IMR-90 (cell line): ENCODE measurements at regions not wholly inside any gene's neighbourhood (a gene's known extent, or its start where the extent isn't known, plus 50 kb on each side); places are given as distances from the start of the nearest gene placed in this dataset.

ENCODE experiments used
- ATAC-seq: fragments of 200-7000 bp; cut with Tn5 transposase; 2 replicates; pipeline ENCODE4 v1.9.1; 2020; ENCODE audit warnings: low read depth, mild to moderate bottlenecking, moderate library complexity
- BruUV-seq: library from RNA; stranded (reverse); fragments of 400-500 nt; replicated peaks from 2 replicates; lab custom pipeline; 2021; lab: Mats Ljungman, UMichigan
- CTCF ChIA-PET: fragments of 300-600 bp; formaldehyde crosslinking; extraction: SDS; loops from one replicate; lab custom pipeline; 2021; ENCODE audit warnings: antibody characterized with exemption; lab: Yijun Ruan, JAX
- POLR2A ChIA-PET: fragments of 300-600 bp; sonication (Branson Sonifier 250); formaldehyde crosslinking; loops from one replicate; lab custom pipeline; 2022; ENCODE audit warnings: antibody characterized with exemption; ENCODE audit not compliant: unreplicated experiment; lab: Charles Lee
- DNase-seq: peaks from one replicate; pipeline ENCODE4 v3.0.0; 2013
- H2AFZ ChIP-seq: replicated peaks from 2 replicates; pipeline ENCODE3; 2013; ENCODE audit warnings: low read length, mild to moderate bottlenecking; ENCODE audit not compliant: poor library complexity
- H2AK5ac ChIP-seq: 2 replicates; pipeline ENCODE4 v1.6.1; 2013; ENCODE audit warnings: low read depth, low read length, inconsistent platforms
- H2AK9ac ChIP-seq: replicated peaks from 2 replicates; pipeline ENCODE3; 2013; ENCODE audit warnings: mild to moderate bottlenecking, low read depth, low read length, moderate library complexity; ENCODE audit not compliant: poor library complexity
- H2BK120ac ChIP-seq: 2 replicates; pipeline ENCODE4 v1.6.1; 2013; ENCODE audit warnings: low read depth, low read length, inconsistent platforms
- H2BK15ac ChIP-seq: 3 replicates; pipeline ENCODE4 v1.6.1; 2013; ENCODE audit warnings: low read depth, low read length, inconsistent platforms
- H2BK20ac ChIP-seq: 2 replicates; pipeline ENCODE4 v1.6.1; 2013; ENCODE audit warnings: low read depth, mild to moderate bottlenecking, inconsistent platforms, low read length, moderate library complexity
- H2BK5ac ChIP-seq: 2 replicates; pipeline ENCODE4 v1.6.1; 2013; ENCODE audit warnings: mild to moderate bottlenecking, low read depth, low read length, inconsistent platforms; ENCODE audit not compliant: poor library complexity, severe bottlenecking
- H3K14ac ChIP-seq: replicated peaks from 2 replicates; pipeline ENCODE4 v1.6.1; 2013; ENCODE audit warnings: low read depth, low read length, inconsistent platforms
- H3K18ac ChIP-seq: 2 replicates; pipeline ENCODE4 v1.6.1; 2013; ENCODE audit warnings: low read depth, low read length, control low read depth
- H3K23ac ChIP-seq: 2 replicates; pipeline ENCODE4 v1.6.1; 2013; ENCODE audit warnings: low read depth, low read length, inconsistent platforms
- H3K27ac ChIP-seq: 2 replicates; pipeline ENCODE4 v1.5.1; 2013; ENCODE audit warnings: mild to moderate bottlenecking, control low read depth, low read length; ENCODE audit not compliant: insufficient read depth
- H3K27me3 ChIP-seq: 2 replicates; pipeline ENCODE4 v1.6.1; 2013; ENCODE audit warnings: low read length; ENCODE audit not compliant: control insufficient read depth, insufficient read depth
- H3K36me3 ChIP-seq: 2 replicates; pipeline ENCODE4 v1.6.1; 2013; ENCODE audit warnings: low read length, mixed read lengths; ENCODE audit not compliant: control insufficient read depth, insufficient read depth
- H3K4ac ChIP-seq: 2 replicates; pipeline ENCODE4 v1.6.1; 2013; ENCODE audit warnings: low read depth, low read length, inconsistent platforms
- H3K4me1 ChIP-seq: 2 replicates; pipeline ENCODE4 v1.6.1; 2013; ENCODE audit warnings: low read length, mixed read lengths; ENCODE audit not compliant: control insufficient read depth, insufficient read depth
- H3K4me2 ChIP-seq: 2 replicates; pipeline ENCODE4 v1.6.1; 2013; ENCODE audit warnings: low read depth, mild to moderate bottlenecking, control low read depth, low read length, moderate library complexity
- H3K4me3 ChIP-seq: 2 replicates; pipeline ENCODE4 v1.5.1; 2013; ENCODE audit warnings: low read depth, mild to moderate bottlenecking, control low read depth, low read length, moderate library complexity; ENCODE audit not compliant: insufficient read depth
- H3K56ac ChIP-seq: 2 replicates; pipeline ENCODE4 v1.6.1; 2013; ENCODE audit warnings: low read length, inconsistent platforms; ENCODE audit not compliant: insufficient read depth; ENCODE audit errors: extremely low read depth
- H3K79me1 ChIP-seq, 2 experiments: 2 replicates each; pipeline ENCODE4 v1.6.1; 2013; ENCODE audit warnings: low read length in 2 of 2, inconsistent platforms in 1 of 2, low read depth in 1 of 2
- H3K9ac ChIP-seq: 2 replicates; pipeline ENCODE4 v1.6.1; 2013; ENCODE audit warnings: low read depth, low read length, control low read depth
- H3K9me1 ChIP-seq: 2 replicates; pipeline ENCODE4 v1.6.1; 2013; ENCODE audit warnings: low read length, inconsistent platforms; ENCODE audit not compliant: insufficient read depth
- H3K9me3 ChIP-seq: 2 replicates; pipeline ENCODE4 v1.6.1; 2013; ENCODE audit warnings: low read length; ENCODE audit not compliant: control insufficient read depth, insufficient read depth
- H4K20me1 ChIP-seq: 2 replicates; pipeline ENCODE4 v1.6.1; 2013; ENCODE audit warnings: low read length, inconsistent platforms; ENCODE audit not compliant: insufficient read depth
- H4K5ac ChIP-seq: 2 replicates; pipeline ENCODE4 v1.6.1; 2013; ENCODE audit warnings: mild to moderate bottlenecking, low read depth, low read length, control low read depth
- H4K8ac ChIP-seq, 2 experiments: 2 replicates each; pipeline ENCODE4 v1.6.1; 2013; ENCODE audit warnings: low read depth in 2 of 2, low read length in 2 of 2, control low read depth in 1 of 2, inconsistent platforms in 1 of 2
- H4K91ac ChIP-seq: 2 replicates; pipeline ENCODE4 v1.6.1; 2013; ENCODE audit warnings: low read depth, low read length, inconsistent platforms; ENCODE audit not compliant: insufficient read depth
- MAZ ChIP-seq: IDR thresholded peaks from 2 replicates; pipeline ENCODE4 v1.6.1; 2012; ENCODE audit warnings: low read depth, mild to moderate bottlenecking, low read length, improper control_type of control experiment, moderate library complexity, borderline replicate concordance
- NFE2L2 ChIP-seq: fragments of 150-350 bp; IDR thresholded peaks from 2 replicates; pipeline ENCODE4 v1.6.1; 2016; ENCODE audit warnings: low read depth, mild to moderate bottlenecking, low read length
- WGBS, 2 experiments: methylation state at CpG; one replicate each; pipeline versions ENCODE4 v1.1.5 to v1.1.7; 2013; ENCODE audit warnings: missing lambda C conversion rate in 2 of 2; ENCODE audit not compliant: insufficient read length in 1 of 2; ENCODE audit errors: extremely low coverage in 2 of 2; 5-methylcytosine and 5-hydroxymethylcytosine counted together
- dilution Hi-C: fragments of 300-500 bp; cut with HindIII; formaldehyde crosslinking; loops from one replicate; pipeline ENCODE4 v1.14.3; 2018; ENCODE audit warnings: low sequenced_read_pairs; ENCODE audit not compliant: unreplicated experiment
- in situ Hi-C: fragments of 300-500 bp; cut with MboI; formaldehyde crosslinking; loops from 3 replicates; pipeline ENCODE4 v1.14.3; 2019; ENCODE audit warnings: low sequenced_read_pairs, inconsistent platforms, mixed read lengths
- intact Hi-C: fragments of 100-400 bp; cut with micrococcal nuclease; formaldehyde crosslinking; loops from 2 replicates; pipeline ENCODE4 v1.10.0; 2022

GRCh38 chr20:4332121-4332860 is 83.2 kb upstream of the ADRA1D start:
- Histone ChIP-seq H3K4me2 (no peak overlapping the region), H4K91ac (no peak overlapping the region), H3K9me3 (no peaks in the 10 kb centered on the region), H3K18ac (no peak overlapping the region), H2BK20ac (no peak overlapping the region), H3K4ac (no peak overlapping the region), H2AK5ac (no peak overlapping the region), H3K4me3 (no peak overlapping the region), H2AK9ac (no peak overlapping the region), H3K9ac (no peak overlapping the region), H4K20me1 (no peaks in the 10 kb centered on the region), H4K8ac (no peak overlapping the region), H3K79me1 (no peaks in the 10 kb centered on the region), H2BK120ac (no peak overlapping the region), H2BK15ac (no peak overlapping the region), H3K27ac (no peak overlapping the region), H4K5ac (no peak overlapping the region), H2AFZ (no peak overlapping the region), H3K56ac (no peak overlapping the region), H3K27me3 (peaks cover 43% of the 10 kb centered on the region), H3K4me1 (no peaks in the 10 kb centered on the region), H3K14ac (no peak overlapping the region), H3K23ac (no peak overlapping the region), H2BK5ac (no peak overlapping the region), H3K9me1 (no peaks in the 10 kb centered on the region), H3K36me3 (no peaks in the 10 kb centered on the region)
- in situ Hi-C loops, result no loop called here
- WGBS, 2 experiments, result 71% methylated on average over 1 of the region's 5 CpGs; no CpG with 5 or more reads in 1 of the 2 experiments
- no peak for TF ChIP-seq MAZ
- no peak for TF ChIP-seq NFE2L2
- no TSS peak for BruUV-seq
- DNase-seq (no peak), ATAC-seq (no peak)
- ChIA-PET CTCF (no interaction called here), POLR2A (no interaction called here)
- dilution Hi-C loops, result no loop called here
- intact Hi-C loops, result no loop called here
